GM18858 (cell line): ENCODE measurements at regions not wholly inside any gene's neighbourhood (a gene's known extent, or its start where the extent isn't known, plus 50 kb on each side); places are given as distances from the start of the nearest gene placed in this dataset.
"Not testable (repeated sequence)": the region's sequence is repeated elsewhere in the genome, so short reads cannot be mapped to it uniquely, and the experiment has no call there.

Experiments
- ATAC-seq: cut with Tn5 transposase; IDR thresholded peaks from one replicate; pipeline ENCODE4 v1.9.1; 2021; ENCODE audit not compliant: unreplicated experiment

- ATAC-seq = no peak
Observed at GRCh38 chr14:39626589-39627576, 194.7 kb upstream of the FBXO33 start.

- ATAC-seq = no peak
Observed at GRCh38 chr14:39621678-39622077, 189.4 kb upstream of the FBXO33 start.

GRCh38 chr14:39621223-39621622 is 189.0 kb upstream of the FBXO33 start:
- no peak for ATAC-seq

DNA sequence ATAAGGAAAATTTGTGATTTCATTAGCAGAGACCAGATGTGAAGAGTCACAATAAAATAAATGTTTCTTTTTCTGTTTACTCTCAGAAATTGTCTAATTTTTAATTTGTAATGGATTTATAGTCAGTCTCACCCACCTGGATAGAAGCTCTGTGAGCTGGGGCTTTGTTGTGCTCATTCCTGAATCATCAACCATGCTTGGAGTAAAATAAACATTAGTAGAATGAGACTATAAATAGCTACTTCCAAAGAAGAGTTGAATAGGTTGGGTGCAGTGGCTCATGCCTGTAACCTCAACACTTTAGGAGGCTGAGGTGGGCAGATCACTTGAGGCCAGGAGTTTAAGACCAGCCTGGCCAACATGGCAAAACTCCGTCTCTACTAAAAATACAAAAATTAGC is 185.3 kb upstream of the FBXO33 start:
- ATAC-seq = no peak

GRCh38 chr14:39615352-39615751 is 183.1 kb upstream of the FBXO33 start:
- ATAC-seq = no peak

DNA sequence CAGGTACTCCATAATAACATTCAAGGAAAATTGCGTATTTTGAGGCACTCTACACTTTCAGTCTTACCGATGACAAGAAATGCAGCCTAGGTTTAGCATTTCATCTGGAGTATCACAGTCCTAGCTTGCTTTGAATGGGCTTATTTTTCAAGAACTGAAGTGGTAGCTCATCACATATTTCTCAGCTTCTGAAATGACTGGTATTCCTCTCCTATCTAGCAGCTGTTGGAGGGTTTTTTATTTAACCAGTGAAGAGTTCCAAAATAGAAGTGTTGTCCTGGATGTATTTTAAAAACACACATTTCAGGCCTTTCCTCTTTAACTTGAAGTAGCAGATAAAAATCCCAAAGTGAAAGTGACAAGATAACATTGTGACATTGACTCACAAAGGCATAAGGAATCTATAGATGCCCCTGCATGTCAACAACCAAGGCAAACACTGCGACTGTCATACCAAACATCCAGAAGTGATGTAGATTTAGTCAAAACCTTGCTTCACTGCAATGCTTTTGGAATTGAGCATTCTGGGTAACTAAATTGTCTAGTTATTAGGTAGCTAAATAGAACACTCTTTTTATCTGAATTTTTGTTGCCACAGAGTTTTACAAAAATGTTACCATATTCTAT is 182.2 kb upstream of the FBXO33 start:
- ATAC-seq = no peak

- ATAC-seq = no peak
Observed at GRCh38 chr14:39609119-39609518, 176.9 kb upstream of the FBXO33 start.

DNA sequence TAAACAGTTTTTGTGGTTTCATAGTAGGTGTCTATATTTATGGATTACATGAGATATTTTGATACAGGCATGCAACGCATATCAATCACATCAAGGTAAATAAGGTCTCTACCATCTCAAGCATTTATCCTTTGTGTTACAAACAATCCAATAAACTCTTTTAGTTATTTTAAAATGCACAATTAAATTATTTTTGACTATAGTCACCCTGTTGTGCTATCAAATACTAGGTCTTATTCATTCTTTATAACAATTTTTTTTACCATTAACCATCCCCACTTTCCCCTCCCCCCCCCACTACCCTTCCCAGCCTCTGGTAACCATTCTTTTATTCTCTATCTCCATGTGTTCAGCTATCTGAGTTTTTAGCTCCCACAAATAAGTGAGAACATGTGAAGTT is 175.7 kb upstream of the FBXO33 start:
- ATAC-seq = no peak

- ATAC-seq = no peak
Observed at GRCh38 chr14:39603942-39604341, 171.7 kb upstream of the FBXO33 start.

DNA sequence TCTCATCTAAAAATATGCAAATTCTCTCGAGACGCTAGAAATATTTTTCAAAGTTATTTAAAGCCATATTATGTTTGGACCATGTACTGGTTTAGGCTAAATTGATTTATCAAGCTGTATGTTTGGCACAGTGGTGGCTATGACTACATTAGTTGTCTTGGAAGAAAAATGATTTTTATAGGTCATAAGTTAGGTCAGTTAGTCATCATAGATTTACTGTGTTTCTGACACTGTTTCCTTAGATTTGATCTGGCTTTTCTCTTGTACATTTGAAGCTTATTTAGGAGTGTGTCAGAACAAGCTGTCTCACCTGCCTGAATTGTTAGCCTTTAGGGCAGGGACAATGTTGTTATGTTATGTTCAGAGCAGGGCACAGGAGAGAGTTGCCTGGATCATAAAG is 161.1 kb upstream of the FBXO33 start:
- no peak for ATAC-seq

DNA sequence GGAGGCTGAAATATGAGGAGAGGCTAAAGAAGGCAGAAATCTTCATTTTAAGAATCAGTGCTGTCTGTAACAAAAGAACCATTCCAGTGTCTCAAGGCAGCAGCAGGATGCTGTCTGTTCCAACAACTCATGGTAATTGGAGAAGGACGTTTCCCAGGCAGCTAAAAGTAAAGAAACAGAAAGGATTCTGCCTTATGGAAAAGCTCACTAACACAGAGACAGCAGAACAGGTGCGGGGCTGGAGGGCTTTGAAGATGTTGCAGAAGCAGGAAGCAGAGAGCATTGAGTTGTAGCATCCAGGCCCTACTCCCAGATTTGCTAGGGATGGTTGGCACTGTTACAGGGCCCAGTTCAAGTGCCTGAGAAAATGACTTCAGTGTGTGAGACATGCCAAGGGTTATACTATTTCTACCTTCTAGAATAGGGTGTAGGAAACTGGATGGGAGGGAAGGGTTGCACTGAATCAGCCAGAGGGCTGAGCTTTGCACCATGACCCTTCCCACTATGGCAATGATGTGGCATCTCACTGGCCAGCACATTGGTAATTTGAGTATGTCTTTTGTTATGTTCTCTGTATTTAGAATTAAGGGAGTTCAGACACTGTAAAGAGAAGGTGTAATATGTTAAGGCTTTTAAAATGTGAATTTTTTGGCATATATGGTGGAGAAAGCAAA is 160.0 kb upstream of the FBXO33 start:
- ATAC-seq = no peak

- not testable (repeated sequence) for ATAC-seq
Observed at GRCh38 chr14:39589882-39590281, 157.6 kb upstream of the FBXO33 start.

- no peak for ATAC-seq
Observed at GRCh38 chr14:39582028-39582654, 149.9 kb upstream of the FBXO33 start.

DNA sequence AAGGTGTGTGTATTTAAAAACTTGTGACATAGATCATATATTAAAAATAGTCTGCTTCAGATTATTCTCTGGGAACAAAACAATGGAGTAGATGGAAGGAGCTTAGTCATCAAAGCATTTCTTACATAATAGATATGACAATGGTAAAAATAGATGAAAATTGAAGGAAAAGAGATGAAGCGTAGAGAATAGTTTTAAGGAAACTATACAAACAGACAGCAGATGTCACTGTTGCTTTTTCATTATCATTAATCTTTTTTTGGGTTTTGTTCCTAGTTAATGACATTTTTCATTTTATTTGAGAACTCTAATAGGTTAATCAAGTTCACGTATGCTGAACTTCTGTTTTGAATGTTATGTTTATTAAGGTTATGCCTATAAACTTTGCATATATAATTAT is 149.2 kb upstream of the FBXO33 start:
- ATAC-seq = no peak

DNA sequence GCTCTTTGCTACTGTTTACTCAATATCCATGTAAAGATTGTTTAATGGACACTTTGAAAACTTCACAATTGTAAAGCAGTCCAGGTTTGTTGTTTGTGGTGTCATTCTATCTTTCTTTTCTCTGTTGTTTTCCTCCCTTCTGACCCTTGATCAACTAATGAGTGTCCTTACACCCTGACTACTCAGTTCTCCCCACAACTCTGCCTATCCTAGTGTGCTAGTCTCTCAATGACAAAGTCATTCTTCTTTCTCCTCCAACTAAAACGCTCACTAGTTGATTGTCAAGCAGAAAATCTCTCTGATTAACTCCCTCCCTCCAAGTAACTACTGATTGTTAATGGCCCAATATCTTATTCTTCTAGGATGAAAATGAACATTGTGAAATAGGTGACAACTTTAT is 148.5 kb upstream of the FBXO33 start:
- ATAC-seq = no peak

GRCh38 chr14:39576736-39577135 is 144.5 kb upstream of the FBXO33 start:
- ATAC-seq = no peak

DNA sequence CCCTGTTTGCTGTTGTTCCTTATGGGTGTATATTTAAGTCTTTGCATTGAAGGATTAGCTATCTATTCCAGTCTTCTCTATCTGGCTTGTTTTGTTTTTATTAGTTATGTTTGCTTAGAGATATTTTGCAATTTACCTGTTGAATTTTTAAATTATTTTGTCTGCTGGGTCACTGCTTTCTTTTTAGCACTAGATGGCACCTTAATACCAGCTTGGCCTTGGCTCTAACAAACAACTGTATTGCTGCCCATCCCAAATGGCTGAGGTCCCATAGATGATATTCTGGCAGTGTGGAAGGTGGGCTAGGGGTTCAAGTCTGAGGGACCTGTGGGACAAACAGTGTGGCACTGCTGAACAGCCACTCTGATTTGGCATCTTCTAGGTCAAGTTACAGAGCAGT is 144.0 kb upstream of the FBXO33 start:
- ATAC-seq = no peak

GRCh38 chr14:39568809-39569538 is 136.7 kb upstream of the FBXO33 start:
- ATAC-seq = peak; percentile 76

DNA sequence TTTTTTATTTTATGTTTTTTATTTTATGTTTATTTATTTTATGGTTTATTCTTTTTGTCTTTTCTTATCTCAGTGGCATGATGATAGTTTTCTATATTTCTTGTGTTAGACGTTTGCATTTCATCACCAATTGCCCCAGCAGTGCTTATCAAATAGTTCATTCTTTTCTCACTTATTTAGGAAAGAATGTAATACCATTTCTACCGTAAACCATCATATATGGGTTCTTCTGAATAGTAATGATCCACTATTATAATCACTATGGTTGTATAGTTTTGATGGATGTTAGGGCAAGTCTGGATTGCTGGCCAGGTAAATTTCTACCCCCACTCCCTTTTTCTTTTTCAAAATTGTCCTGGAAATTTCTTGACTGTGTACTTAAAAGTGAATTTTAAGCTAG is 134.6 kb upstream of the FBXO33 start:
- ATAC-seq = no peak

GRCh38 chr14:39563361-39563760 is 131.1 kb upstream of the FBXO33 start:
- no peak for ATAC-seq

DNA sequence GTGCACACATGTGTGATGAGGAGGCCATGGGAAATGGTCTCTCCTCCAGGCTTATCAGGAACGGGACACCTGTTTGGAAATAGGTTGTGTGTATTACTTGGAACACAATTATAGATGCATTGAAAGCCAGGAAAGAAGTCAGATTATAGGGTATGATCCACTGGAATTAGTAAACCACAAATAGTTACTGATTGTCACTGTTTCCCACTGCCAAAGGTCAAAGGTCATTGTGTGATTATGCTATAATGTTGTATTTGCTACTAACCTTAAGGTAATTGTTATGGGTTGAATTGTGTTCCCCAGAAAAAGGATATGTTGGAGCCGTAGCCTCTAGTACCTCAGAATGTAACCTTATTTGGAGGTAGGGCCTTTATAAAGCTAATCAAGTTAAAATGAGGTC is 129.9 kb upstream of the FBXO33 start:
- ATAC-seq = no peak
